Pancreas (tissue), 10 donors: ENCODE measurements at regions not wholly inside any gene's neighbourhood (a gene's known extent, or its start where the extent isn't known, plus 50 kb on each side); places are given as distances from the start of the nearest gene placed in this dataset.

Experiments
- ATAC-seq, 4 donors: fragments of 200-7000 bp; cut with Tn5 transposase; one replicate each; pipeline versions ENCODE4 v1.8.0 to v1.9.1; 2020; ENCODE audit warnings: mild to moderate bottlenecking in 4 of 4, moderate library complexity in 4 of 4
- DNase-seq, 6 donors: peaks; one replicate each; pipeline ENCODE4 v3.0.0-alpha.2; 2020
- FAIRE-seq: peaks from 2 replicates; lab custom pipeline; 2012; peaks lifted over from hg19 to GRCh38; lab: Jason Lieb, UNC
- H3K27ac ChIP-seq, 4 donors: fragments of 200-600 bp; sonication (generic); 1 replicate in 3 of 4; 2 replicates in 1 of 4; pipeline versions ENCODE4 v1.5.0 to v1.8.0; 2020
- H3K27me3 ChIP-seq, 4 donors: fragments of 200-600 bp; one replicate each; pipeline ENCODE4 v1.8.0; 2021
- H3K36me3 ChIP-seq, 3 donors: fragments of 200-600 bp; sonication (generic) in 1 of 3; one replicate each; pipeline versions ENCODE4 v1.5.0 to v1.8.0; 2020 to 2021
- H3K4me1 ChIP-seq, 3 donors: fragments of 200-600 bp; one replicate each; pipeline ENCODE4 v1.8.0; 2021
- H3K4me3 ChIP-seq, 4 donors: fragments of 200-600 bp; sonication (generic) in 2 of 4; one replicate each; pipeline versions ENCODE4 v1.5.0 to v1.8.0; 2020 to 2021
- H3K9me3 ChIP-seq, 4 donors: fragments of 200-600 bp; one replicate each; pipeline ENCODE4 v1.8.0; 2021
- CTCF ChIP-seq, 4 donors: fragments of 200-600 bp; sonication (generic) in 3 of 4; IDR thresholded peaks; one replicate each; pipeline versions ENCODE4 v1.5.0 to v1.8.0; 2021; ENCODE audit warnings: antibody characterized with exemption in 4 of 4
- WGBS, 2 donors: extraction: QIAGEN DNeasy Blood & Tissue Kit; methylation state at CpG; one replicate each; pipeline ENCODE4 v1.1.7; 2013; 5-methylcytosine and 5-hydroxymethylcytosine counted together
- intact Hi-C, 3 donors: fragments of 100-400 bp; cut with DNase I; formaldehyde crosslinking; loops; one replicate each; pipeline versions ENCODE4 v1.11.1 to v1.14.2; 2022
- donor health status: healthy with polysubstance abuse.
- donor health status: DM: no; HTN: no; CAD: no; lungs with moderate emphysema.
- donor health status: DM: no; HTN: no; CAD: no.
- donor health status: control.
- donor health status: control.
- donor health status: Bipolar disorder and iron deficiency.
- donor health status: DM: yes; HTN: yes; CAD: no.
- donor health status: DM: no; HTN: no; CAD: no.
- donor health status: DM: no; HTN: no; CAD: no.
- donor health status: DM: yes; HTN: yes; CAD: no.

GRCh38 chr3:5317557-5317956 is 130.1 kb downstream of the EDEM1 start:
- Histone ChIP-seq H3K4me1 (peaks cover 6 to 14% (median 7%) of the 10 kb centered on the region in 3 donors), H3K36me3 (no peaks in the 10 kb centered on the region), H3K27ac (no peak overlapping the region), H3K4me3 (no peak overlapping the region), H3K9me3 (no peaks in the 10 kb centered on the region), H3K27me3 (no peaks in the 10 kb centered on the region)
- no peak for TF ChIP-seq CTCF (IDR thresholded peaks at IDR 0.05)
- 66% methylated on average over 5 of the region's 5 CpGs for WGBS, 2 donors
- FAIRE-seq (no peak), ATAC-seq (no peak), DNase-seq (no peak)
- intact Hi-C loops, result no loop called here

GRCh38 chr3:5319454-5319853 is 131.9 kb downstream of the EDEM1 start:
- 93 to 95% methylated on average over 2 of the region's 2 CpGs for WGBS, 2 donors
- Histone ChIP-seq H3K4me3 (no peak overlapping the region), H3K4me1 (peaks cover 10 to 27% (median 12%) of the 10 kb centered on the region in 3 donors), H3K36me3 (no peaks in the 10 kb centered on the region), H3K27ac (no peak overlapping the region), H3K9me3 (no peaks in the 10 kb centered on the region), H3K27me3 (no peaks in the 10 kb centered on the region)
- intact Hi-C loops, result no loop called here
- FAIRE-seq (no peak), ATAC-seq (no peak), DNase-seq (no peak)
- no peak for TF ChIP-seq CTCF (IDR thresholded peaks at IDR 0.05)

GRCh38 chr3:5321666-5322340 is 134.3 kb downstream of the EDEM1 start:
- intact Hi-C loops, result no loop called here
- no peak for FAIRE-seq

GRCh38 chr3:5324780-5325179 is 137.3 kb downstream of the EDEM1 start:
- no peaks in the 10 kb centered on the region for H3K27me3 ChIP-seq
- no peaks in the 10 kb centered on the region for H3K36me3 ChIP-seq
- DNase-seq (peak; percentile 59 to 85 (median 78)), FAIRE-seq (no peak), ATAC-seq (peak; percentile 84 to 93 (median 89))
- WGBS, 2 donors, result 20 to 30% methylated on average over 4 of the region's 4 CpGs
- intact Hi-C loops, result no loop called here
- peaks cover 13 to 29% (median 14%) of the 10 kb centered on the region in 3 donors for H3K4me1 ChIP-seq
- no peak for TF ChIP-seq CTCF (IDR thresholded peaks at IDR 0.05)
- H3K27ac ChIP-seq, result peak overlapping the region; percentile 25 to 83 (median 46)
- H3K9me3 ChIP-seq, result no peaks in the 10 kb centered on the region
- no peak overlapping the region for H3K4me3 ChIP-seq

More at GRCh38 chr3:5321666-5322340, 134.3 kb downstream of the EDEM1 start:
- H3K36me3 ChIP-seq, result no peaks in the 10 kb centered on the region
- DNase-seq, result peak in 4 of 6 donors; percentile 40 to 76 (median 68)
- no peaks in the 10 kb centered on the region for H3K9me3 ChIP-seq
- peaks cover 13 to 29% (median 14%) of the 10 kb centered on the region in 3 donors for H3K4me1 ChIP-seq
- H3K4me3 ChIP-seq, result no peak overlapping the region
- H3K27ac ChIP-seq, result peak overlapping the region in 3 of 4 donors; percentile 22 to 62 (median 45)
- TF ChIP-seq CTCF (IDR thresholded peaks at IDR 0.05), result no peak
- ATAC-seq, result peak; percentile 66 to 80 (median 76)
- no peaks in the 10 kb centered on the region for H3K27me3 ChIP-seq

- ATAC-seq (no peak), FAIRE-seq (no peak), DNase-seq (no peak)
- no peak for TF ChIP-seq CTCF (IDR thresholded peaks at IDR 0.05)
- Histone ChIP-seq H3K27ac (no peak overlapping the region), H3K36me3 (no peaks in the 10 kb centered on the region), H3K27me3 (no peaks in the 10 kb centered on the region), H3K9me3 (no peaks in the 10 kb centered on the region), H3K4me1 (peaks cover 0 to 7% (median 0%) of the 10 kb centered on the region in 3 donors), H3K4me3 (no peak overlapping the region)
- intact Hi-C loops, result no loop called here
- 81 to 91% methylated on average over 9 of the region's 9 CpGs for WGBS, 2 donors
Observed at GRCh38 chr3:5330152-5330810, 142.8 kb downstream of the EDEM1 start.
